HUES64 (cell line): ENCODE measurements at regions not wholly inside any gene's neighbourhood (a gene's known extent, or its start where the extent isn't known, plus 50 kb on each side); places are given as distances from the start of the nearest gene placed in this dataset.
A peak's percentile ranks its signal among the peaks of the same experiment; 100 is the strongest.
"Not testable (repeated sequence)": the region's sequence is repeated elsewhere in the genome, so short reads cannot be mapped to it uniquely, and the experiment has no call there.

Experiments used
- H3K27ac ChIP-seq: 2 replicates; pipeline ENCODE4 v1.7.0; 2013; ENCODE audit warnings: low read depth, low read length, inconsistent platforms
- H3K27me3 ChIP-seq: 2 replicates; pipeline ENCODE4 v1.6.1; 2013; ENCODE audit warnings: mild to moderate bottlenecking, low read length; ENCODE audit not compliant: insufficient read depth
- H3K36me3 ChIP-seq: 2 replicates; pipeline ENCODE4 v1.6.1; 2013; ENCODE audit warnings: mild to moderate bottlenecking, low read length; ENCODE audit not compliant: insufficient read depth
- H3K4me1 ChIP-seq: 2 replicates; pipeline ENCODE4 v1.6.1; 2013; ENCODE audit warnings: mild to moderate bottlenecking, low read length, moderate library complexity; ENCODE audit not compliant: insufficient read depth
- H3K4me3 ChIP-seq: 2 replicates; pipeline ENCODE4 v1.5.1; 2013; ENCODE audit warnings: mild to moderate bottlenecking, low read length, moderate library complexity
- H3K9ac ChIP-seq: 2 replicates; pipeline ENCODE4 v1.6.1; 2013; ENCODE audit warnings: mild to moderate bottlenecking, low read depth, low read length
- H3K9me3 ChIP-seq: 2 replicates; pipeline ENCODE4 v1.6.1; 2013; ENCODE audit warnings: low read depth, low read length; ENCODE audit not compliant: insufficient read depth
- WGBS: fragments of 150-250, 120-280 bp; methylation state at CpG from one replicate; pipeline ENCODE4 v1.1.7; 2013; ENCODE audit warnings: missing lambda C conversion rate; 5-methylcytosine and 5-hydroxymethylcytosine counted together

DNA sequence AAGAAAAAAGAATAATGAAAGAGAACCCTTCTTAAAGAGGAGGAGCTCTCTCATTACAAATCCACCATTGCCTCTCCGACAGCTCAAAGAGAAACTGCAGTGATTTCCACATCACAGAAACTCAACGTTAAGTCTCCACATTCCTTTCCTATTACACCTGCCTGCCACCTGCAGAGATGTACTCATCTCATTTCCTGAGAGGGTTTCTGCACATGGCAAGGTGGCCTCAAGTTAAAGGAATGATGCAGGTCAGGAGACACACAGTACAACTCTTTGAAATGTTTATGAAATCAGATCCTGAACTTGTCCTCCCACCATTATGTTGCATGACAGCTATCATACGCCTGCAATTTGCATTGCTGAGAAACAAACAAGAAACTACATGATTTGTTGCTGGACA lies 458.4 kb upstream of the ADAMTS9 start:
- Histone ChIP-seq H3K9ac (no peak overlapping the region; the same call in 1 of the 2 replicates), H3K27me3 (no peaks in the 10 kb centered on the region), H3K27ac (peak overlapping the region; percentile 71), H3K36me3 (no peaks in the 10 kb centered on the region), H3K9me3 (no peaks in the 10 kb centered on the region), H3K4me3 (no peak overlapping the region), H3K4me1 (peaks cover 38% of the 10 kb centered on the region)
- 19% methylated on average over 3 of the region's 3 CpGs for WGBS

DNA sequence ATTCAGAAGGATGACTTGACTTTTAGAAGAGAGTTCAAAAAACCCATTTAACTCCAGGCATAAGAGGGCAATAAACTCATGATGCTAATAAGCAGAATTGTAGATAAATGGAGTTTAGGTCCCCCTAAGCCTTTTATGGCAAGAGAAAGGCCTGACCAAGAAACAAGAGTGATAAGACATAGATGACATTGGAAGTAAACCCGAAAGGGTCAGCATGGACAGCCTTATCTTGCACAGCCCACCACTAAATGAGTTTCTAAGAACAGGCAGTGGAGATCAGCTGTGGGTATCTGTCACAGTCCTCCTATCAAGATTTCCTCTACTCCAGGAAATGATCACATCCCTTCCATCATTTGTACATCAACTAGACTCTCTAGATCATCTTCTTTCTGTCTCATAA lies 457.9 kb upstream of the ADAMTS9 start:
- H3K4me3 ChIP-seq: no peak overlapping the region
- peak overlapping the region; percentile 24; the same call in 1 of the 2 replicates for H3K9ac ChIP-seq
- whole genome bisulfite sequencing: 80% methylated on average over 1 of the region's 1 CpG
- H3K4me1 ChIP-seq: peaks cover 38% of the 10 kb centered on the region
- H3K36me3 ChIP-seq: no peaks in the 10 kb centered on the region
- no peaks in the 10 kb centered on the region for H3K27me3 ChIP-seq
- no peaks in the 10 kb centered on the region for H3K9me3 ChIP-seq
- peak overlapping the region; percentile 71 for H3K27ac ChIP-seq

DNA sequence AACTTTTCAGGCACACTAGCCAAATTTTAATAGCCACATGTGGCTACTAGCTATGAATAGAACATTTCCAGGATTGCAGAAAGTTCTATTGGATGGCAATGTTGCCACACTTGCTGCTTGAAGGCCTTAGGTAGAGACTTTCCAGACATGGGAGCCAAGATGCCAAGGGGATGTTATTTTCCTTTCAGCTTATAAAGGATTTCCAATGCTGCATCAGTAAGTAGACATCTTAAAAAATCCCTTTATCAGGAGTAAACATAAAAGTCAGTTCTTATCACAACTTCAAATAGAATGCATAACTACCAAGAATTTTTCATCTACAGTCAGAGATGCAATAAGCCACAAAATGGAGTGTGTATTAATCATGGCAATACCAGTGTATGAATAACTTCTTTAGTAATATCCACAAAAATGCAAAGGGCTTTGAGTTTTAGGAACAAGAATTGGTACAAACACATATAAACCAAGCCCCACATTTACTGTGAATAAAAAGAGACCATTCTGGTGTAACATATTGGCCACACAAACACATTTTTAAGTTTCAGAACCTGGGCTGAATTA lies 457.1 kb upstream of the ADAMTS9 start:
- Histone ChIP-seq H3K9ac (no peak overlapping the region), H3K9me3 (no peaks in the 10 kb centered on the region), H3K4me1 (peaks cover 38% of the 10 kb centered on the region), H3K36me3 (no peaks in the 10 kb centered on the region), H3K27me3 (no peaks in the 10 kb centered on the region), H3K4me3 (no peak overlapping the region), H3K27ac (no peak overlapping the region; the same call in 1 of the 2 replicates)

DNA sequence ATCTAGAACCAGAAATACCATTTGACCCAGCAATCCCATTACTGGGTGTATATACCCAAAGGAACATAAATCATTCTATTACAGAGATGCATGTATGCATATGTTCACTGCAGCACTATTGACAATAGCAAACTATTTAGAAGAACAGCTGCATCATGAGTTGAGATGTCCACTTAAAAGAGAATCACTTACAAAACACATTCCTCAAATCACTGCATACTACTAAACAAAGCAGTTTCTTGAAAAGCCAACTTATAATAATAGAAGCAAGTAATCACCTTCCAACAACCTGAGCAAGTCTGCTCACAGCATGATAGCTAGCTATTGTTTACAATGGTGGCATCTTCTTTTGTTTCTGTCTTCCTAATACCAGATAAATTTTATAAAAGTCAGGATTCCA lies 454.7 kb upstream of the ADAMTS9 start:
- Histone ChIP-seq H3K27me3 (no peaks in the 10 kb centered on the region), H3K36me3 (no peaks in the 10 kb centered on the region), H3K9ac (no peak overlapping the region), H3K4me3 (no peak overlapping the region), H3K27ac (peak overlapping the region; percentile 73; the same call in 1 of the 2 replicates), H3K9me3 (no peaks in the 10 kb centered on the region), H3K4me1 (peaks cover 38% of the 10 kb centered on the region)

DNA sequence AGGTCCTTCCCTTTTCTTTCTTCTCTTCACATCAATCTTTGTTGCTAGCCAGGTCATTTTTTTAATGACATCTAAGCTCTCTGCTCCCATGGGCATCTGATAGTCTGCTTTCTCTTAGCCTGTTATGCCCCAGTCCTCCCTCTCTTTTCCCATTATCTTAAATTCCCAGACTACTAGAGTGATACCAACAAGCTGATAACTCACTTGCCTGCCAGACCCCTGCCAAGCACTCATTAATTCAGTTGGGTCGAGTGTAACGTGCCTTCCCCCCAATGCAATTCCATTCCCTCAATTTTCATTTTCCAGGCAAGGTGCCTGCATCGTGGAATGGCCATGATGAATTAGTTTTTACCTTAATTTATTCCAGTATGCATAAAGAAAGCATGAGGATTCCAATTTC lies 450.8 kb upstream of the ADAMTS9 start:
- Histone ChIP-seq H3K9me3 (no peaks in the 10 kb centered on the region), H3K27ac (no peak overlapping the region)
- 97% methylated on average over 3 of the region's 3 CpGs for WGBS

DNA sequence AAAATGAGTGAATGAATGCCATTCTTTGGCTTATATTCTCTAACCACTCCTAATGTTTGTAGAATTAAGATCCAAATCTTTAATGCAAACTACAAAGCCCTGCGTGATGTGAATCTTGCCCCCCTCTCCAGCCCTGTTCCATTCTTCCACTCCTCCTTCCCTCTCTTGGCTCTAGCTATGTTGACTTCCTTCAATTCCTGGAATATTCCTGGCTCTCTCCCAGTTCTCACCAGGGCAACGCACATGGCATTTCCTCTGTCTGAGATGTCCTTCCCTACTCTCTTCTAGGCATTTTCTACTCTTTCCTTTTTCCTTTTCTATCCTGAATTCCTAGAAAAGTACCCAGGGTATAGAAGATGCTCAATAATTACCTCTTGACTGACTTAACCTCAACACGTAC lies 446.0 kb upstream of the ADAMTS9 start:
- WGBS: 76% methylated on average over 3 of the region's 3 CpGs
- H3K4me3 ChIP-seq: not testable (repeated sequence)

More for the DNA sequence above, 450.8 kb upstream of the ADAMTS9 start:
- Histone ChIP-seq H3K4me3 (no peak overlapping the region), H3K27me3 (no peaks in the 10 kb centered on the region), H3K9ac (no peak overlapping the region), H3K4me1 (peaks cover 15% of the 10 kb centered on the region), H3K36me3 (no peaks in the 10 kb centered on the region)

DNA sequence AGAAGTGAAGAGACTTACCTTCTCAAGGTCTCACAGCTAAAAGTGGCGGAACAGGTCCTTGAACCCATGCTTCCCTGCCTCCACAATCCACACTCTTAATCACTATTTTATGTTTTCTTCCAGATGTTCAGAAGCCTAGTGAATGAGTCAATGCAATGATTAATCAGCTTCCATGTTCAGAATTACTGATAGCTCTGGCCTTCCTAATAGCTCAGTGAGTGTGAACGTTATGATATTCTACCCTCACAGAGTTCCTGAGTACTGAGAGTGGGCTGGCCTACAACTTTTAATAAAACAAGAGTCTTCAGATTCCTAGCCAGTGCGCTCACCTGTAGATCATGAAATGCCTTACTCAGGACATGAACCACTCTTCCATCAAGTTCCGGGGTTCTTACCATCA lies 443.0 kb upstream of the ADAMTS9 start:
- no peaks in the 10 kb centered on the region for H3K36me3 ChIP-seq
- no peak overlapping the region for H3K9ac ChIP-seq
- no peak overlapping the region for H3K27ac ChIP-seq
- no peaks in the 10 kb centered on the region for H3K9me3 ChIP-seq
- no peaks in the 10 kb centered on the region for H3K27me3 ChIP-seq
- no peaks in the 10 kb centered on the region for H3K4me1 ChIP-seq
- WGBS: 92% methylated on average over 4 of the region's 4 CpGs
- no peak overlapping the region for H3K4me3 ChIP-seq

More for the DNA sequence above, 446.0 kb upstream of the ADAMTS9 start:
- H3K4me1 ChIP-seq, H3K27ac ChIP-seq, H3K27me3 ChIP-seq, H3K9me3 ChIP-seq, H3K9ac ChIP-seq, H3K36me3 ChIP-seq: not testable (repeated sequence)

DNA sequence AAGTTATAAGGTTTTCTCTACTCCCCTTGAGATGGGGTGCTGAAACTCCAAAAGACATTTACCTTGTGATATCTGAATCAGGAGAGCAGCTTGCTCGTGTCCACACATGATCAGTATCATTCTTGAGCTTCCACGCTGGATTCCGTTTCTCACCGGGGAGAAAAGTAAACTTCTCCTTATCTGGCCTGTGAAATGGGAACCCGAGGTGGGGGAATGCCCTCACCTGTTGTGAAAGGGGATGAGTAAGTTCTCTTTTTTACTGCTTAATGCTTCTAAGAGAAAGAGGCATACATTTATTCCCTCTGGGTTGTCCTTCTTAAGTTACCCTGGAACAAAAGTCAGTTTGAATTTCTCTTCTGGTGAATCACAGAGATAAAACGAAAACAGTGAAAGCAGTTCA lies 440.5 kb upstream of the ADAMTS9 start:
- 82% methylated on average over 6 of the region's 6 CpGs for WGBS
- H3K27me3 ChIP-seq: no peaks in the 10 kb centered on the region

DNA sequence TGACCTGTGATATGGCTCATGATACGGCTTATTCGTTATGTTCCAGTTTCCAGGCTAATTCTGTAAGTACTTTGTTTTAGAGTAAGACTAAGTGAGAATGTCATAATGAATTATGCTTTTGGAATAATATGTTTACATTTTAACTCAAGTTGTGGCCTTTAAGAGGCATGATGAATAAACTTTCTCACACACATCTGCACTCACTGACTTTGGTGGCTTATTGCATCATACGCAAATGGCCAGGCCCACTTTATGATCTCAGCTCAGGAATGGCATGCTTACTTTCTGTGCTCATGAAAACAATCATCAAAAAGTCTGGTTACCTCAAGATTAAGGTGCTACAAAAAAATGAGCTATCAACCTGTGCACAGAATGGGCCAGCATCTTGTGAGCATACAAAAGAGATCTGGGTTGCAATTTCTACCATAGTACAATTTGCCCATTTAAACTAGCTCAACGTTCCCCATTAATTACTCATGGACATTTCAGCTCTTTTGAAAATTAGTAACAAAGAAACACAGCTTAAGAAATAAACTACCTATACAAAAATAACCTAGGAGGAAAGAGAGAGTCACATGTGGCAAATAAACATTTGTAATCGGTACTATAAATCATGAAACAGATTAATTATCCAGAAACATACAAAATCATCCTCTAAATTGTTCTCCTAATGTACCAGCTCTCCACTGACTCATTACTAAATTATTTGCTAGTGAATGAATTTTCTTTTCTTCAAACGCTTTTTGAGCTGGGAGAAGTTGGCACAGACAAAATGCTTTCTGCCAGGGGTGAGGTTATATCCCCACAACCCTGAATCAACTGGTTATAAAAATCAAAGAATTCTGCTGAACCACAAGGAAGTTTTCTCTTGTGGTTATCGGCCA lies 439.0 kb upstream of the ADAMTS9 start:
- Histone ChIP-seq H3K36me3 (no peaks in the 10 kb centered on the region), H3K27ac (no peak overlapping the region), H3K9me3 (no peaks in the 10 kb centered on the region), H3K4me1 (no peaks in the 10 kb centered on the region), H3K27me3 (no peaks in the 10 kb centered on the region), H3K9ac (no peak overlapping the region), H3K4me3 (no peak overlapping the region)
- WGBS: 95% methylated on average over 5 of the region's 7 CpGs

More for the DNA sequence above, 440.5 kb upstream of the ADAMTS9 start:
- Histone ChIP-seq H3K4me3 (no peak overlapping the region), H3K9ac (no peak overlapping the region), H3K27ac (no peak overlapping the region), H3K9me3 (no peaks in the 10 kb centered on the region), H3K36me3 (no peaks in the 10 kb centered on the region), H3K4me1 (no peaks in the 10 kb centered on the region)

DNA sequence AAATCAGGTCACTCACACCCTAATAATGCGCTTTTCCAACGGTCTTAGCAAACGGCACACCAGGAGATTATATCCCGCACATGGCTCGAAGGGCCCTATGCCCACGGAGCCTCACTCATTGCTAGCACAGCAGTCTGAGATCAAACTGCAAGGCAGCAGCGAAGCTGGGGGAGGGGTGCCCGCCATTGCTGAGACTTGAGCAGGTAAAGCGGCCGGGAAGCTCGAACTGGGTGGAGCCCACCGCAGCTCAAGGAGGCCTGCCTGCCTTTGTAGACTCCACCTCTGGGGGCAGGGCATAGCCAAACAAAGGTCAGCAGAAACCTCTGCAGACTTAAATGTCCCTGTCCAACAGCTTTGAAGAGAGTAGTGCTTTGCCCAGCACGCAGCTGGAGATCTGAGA lies 432.4 kb upstream of the ADAMTS9 start:
- WGBS: 96% methylated on average over 13 of the region's 13 CpGs
- not testable (repeated sequence) for H3K4me3 ChIP-seq

DNA sequence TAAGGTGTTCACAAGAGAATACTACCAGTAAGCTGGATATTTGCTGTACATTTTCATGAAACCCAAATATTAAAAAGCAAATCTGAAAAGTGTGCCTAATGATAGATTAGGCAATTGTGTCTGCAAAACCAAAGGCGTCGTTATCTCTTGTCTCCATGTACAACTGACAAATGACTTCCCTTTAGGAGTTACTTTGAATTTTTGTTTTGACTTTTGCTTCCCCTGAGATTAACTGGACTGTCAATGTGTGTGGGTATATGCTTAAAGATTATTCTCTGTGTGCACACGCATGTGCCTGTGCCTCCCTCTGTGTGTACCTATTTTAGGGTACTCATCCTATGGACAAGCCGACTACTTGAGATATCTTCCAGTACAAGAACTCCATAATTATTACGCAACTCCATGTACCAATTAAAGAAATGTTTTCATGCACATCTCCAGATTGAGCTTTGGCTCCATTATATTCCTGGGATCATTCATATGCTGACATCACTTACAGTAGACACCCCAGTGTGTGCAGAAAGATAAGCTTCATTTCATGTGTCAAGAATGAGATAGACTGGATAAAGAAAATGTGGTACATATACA lies 431.2 kb upstream of the ADAMTS9 start:
- Histone ChIP-seq H3K36me3 (no peaks in the 10 kb centered on the region), H3K27me3 (no peaks in the 10 kb centered on the region), H3K9me3 (peaks cover 17% of the 10 kb centered on the region), H3K27ac (no peak overlapping the region), H3K4me3 (no peak overlapping the region), H3K9ac (no peak overlapping the region), H3K4me1 (no peaks in the 10 kb centered on the region)
- WGBS: 97% methylated on average over 5 of the region's 5 CpGs

More for the DNA sequence above, 432.4 kb upstream of the ADAMTS9 start:
- H3K9ac ChIP-seq, H3K27ac ChIP-seq, H3K4me1 ChIP-seq, H3K36me3 ChIP-seq, H3K27me3 ChIP-seq: not testable (repeated sequence)
- H3K9me3 ChIP-seq: peaks cover 17% of the 10 kb centered on the region
